NCI-H1417 treated with DMSO at 0.1 percent for 48 hours (cell line): ENCODE measurements at regions not wholly inside any gene's neighbourhood (a gene's known extent, or its start where the extent isn't known, plus 50 kb on each side); places are given as distances from the start of the nearest gene placed in this dataset.
"Not testable (repeated sequence)": the region's sequence is repeated elsewhere in the genome, so short reads cannot be mapped to it uniquely, and the experiment has no call there.

ENCODE experiments used
- DNase-seq: peaks from one replicate; lab custom pipeline; 2025; lab: John Stamatoyannopoulos, UW

GRCh38 chr4:74505355-74505978 is 60.5 kb downstream of the AREG start:
- DNase-seq, result not testable (repeated sequence)

DNA sequence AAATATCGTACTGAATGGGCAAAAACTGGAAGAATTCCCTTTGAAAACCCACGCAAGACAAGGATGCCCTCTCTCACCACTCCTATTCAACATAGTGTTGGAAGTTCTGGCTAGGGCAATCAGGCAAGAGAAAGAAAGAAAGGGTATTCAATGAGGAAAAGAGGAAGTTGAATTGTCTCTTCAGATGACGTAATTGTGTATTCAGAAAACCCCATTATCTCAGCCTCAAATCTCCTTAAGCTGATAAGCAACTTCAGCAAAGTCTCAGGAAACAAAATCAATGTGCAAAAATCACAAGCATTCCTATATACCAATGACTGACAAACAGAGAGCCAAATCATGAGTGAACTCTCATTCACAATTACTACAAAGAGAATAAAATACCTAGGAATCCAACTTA is 64.4 kb downstream of the AREG start:
- DNase-seq, result not testable (repeated sequence)

GRCh38 chr4:74516303-74516702 is 71.4 kb downstream of the AREG start:
- no peak for DNase-seq

DNA sequence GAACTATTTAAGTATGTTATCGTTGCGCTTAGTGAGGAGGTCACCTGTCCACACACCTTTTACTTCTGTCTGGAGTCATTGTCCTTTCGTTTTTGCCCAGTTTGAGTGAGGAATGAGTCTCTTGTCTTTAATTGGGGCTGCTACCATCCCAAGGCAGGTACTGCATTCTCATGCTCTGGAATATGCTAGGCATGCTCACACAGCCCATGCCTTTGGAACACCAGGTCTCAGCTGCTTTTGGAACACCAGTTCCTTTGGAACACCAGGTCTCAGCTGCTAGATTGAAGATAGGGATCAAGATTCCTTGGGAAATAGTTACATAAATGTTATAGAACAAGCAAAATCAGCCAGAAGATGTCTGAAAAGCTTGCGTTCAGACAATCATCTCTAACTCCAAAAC is 73.1 kb downstream of the AREG start:
- no peak for DNase-seq

- no peak for DNase-seq
These were observed 77.5 kb downstream of the AREG start for GRCh38 chr4:74522251-74522991.

GRCh38 chr4:74523096-74523495 is 78.2 kb downstream of the AREG start:
- no peak for DNase-seq

DNA sequence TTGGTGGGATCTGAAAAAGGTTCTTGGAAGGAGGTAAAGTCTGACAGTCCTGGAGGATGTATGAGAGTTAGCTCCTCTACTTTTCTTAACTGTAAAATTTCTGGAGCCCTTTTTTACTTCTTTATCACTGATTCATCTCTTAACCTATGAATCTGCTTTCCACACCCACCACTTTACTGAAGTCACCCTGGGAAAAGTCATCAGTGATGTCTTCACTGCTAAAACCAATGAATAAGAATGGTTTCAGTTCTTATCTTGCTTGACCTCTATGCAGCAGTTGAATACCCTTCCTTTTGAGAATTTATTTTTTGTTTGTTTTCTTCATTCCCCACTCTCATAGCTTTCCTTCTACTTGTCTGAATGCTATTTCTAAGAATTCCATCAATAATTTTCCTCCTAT is 80.0 kb downstream of the AREG start:
- no peak for DNase-seq

- no peak for DNase-seq
These were observed 82.1 kb downstream of the AREG start for GRCh38 chr4:74527049-74527448.

DNA sequence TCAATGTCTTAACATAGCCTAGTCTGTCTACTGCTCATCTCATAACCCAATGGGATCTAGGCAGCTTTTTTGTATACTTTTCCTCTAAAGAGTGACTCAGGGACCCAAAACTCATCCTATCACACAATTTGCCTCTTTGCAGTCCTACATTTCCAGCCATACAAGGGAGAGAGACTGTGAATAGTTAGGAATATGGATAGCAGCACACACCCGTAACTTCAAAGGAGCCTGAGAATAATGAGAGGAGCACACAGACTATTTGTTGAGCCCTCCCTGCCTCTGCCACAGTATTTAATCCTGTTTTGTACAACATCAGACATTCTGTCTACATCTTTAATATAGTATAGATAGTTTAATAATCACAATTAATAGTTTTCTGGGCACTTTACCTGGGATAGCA is 83.2 kb downstream of the AREG start:
- no peak for DNase-seq

- no peak for DNase-seq
These were observed 84.5 kb downstream of the AREG start for GRCh38 chr4:74529284-74530041.

DNA sequence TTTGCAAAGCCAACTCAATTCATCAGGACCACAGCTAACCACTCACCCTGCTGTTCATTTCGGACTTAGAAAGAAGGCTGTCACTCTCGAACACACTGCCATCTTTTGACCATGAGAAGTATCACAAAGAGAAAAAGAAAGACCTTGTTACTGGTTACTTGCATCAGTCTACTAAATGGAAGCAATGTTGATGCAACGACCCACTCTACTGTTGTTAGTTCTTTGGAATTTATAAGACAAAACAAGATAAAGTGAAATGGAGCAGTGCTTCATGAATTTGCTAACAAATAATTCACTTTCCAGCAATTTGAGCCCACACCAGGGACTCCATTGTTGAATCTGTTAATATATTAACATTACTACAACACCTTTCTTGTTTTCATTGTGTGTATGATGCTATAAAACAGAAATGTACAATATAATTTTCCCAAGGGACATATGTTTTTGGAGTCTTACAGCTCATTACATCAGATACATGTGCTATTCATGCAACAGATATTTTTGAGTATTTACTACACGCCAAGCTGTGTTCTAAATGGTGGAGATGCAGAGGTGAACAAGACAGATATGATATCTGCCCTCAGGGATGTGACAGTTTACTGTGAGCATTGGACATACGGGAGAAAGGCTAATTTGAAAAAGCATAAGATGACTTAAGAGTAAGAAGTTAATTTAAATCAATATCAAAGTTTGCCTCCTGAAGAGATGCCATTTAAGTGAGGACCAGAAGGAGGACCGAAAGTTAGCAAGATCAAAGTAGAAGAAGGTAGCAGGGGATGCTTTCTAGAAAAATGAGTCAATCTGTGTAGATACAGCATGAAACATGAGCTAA is 87.2 kb downstream of the AREG start:
- no peak for DNase-seq

DNA sequence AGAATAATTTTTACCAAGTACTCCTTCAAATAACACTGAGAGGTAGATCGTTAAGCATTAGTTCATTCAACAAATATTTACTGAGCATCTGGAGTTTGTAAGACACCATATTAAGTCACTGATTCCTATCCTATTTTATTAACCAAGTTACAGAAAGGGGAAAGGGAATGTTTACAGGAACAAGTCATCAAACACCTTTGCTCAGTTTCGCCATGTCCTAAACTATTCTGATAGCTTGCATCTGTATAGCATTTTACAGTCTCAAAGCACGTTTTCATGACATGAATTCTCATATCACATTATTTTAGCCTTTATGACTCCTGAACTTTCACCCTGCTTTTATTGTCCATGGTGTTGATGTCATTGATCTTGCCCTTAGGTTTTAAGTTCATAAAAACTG is 89.2 kb downstream of the AREG start:
- no peak for DNase-seq

DNA sequence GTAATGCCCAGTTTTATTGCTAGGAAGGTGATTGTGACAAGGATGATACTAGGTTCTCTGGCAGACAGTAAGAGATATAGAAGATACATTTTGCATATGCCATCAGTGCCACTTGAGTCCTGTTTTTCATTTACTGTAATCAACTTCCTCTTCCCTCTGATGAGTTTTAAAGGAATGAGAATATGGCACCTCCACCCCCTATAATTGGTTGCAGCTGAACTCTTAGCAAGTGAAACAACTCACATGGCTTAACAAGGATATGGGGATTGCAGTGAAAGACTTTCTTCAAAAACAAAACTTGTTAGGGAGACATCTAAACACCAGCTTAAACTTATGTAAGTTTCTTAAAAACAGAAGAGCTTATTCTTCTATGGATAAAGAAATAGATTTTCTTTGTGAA is 90.0 kb downstream of the AREG start:
- DNase-seq, result no peak

GRCh38 chr4:74535512-74535911 is 90.6 kb downstream of the AREG start:
- no peak for DNase-seq

DNA sequence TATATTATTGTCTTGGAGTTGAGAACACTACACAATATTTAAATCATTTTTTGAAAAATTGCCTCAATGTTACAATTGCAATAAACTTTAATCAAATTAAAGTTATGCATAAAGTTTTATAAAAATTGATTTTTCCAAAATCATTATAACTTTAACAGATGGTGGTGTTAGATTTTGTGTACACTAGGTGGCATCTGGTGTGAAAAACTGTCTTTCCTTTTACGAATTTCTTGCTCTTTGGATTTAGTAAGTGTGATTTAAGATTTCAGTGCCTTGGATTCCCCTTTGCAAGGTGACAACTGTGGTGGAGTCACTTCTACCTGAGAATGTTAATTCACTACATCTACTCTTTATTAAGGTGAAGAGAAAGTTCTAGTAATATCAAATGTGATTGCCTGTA is 91.6 kb downstream of the AREG start:
- no peak for DNase-seq

DNA sequence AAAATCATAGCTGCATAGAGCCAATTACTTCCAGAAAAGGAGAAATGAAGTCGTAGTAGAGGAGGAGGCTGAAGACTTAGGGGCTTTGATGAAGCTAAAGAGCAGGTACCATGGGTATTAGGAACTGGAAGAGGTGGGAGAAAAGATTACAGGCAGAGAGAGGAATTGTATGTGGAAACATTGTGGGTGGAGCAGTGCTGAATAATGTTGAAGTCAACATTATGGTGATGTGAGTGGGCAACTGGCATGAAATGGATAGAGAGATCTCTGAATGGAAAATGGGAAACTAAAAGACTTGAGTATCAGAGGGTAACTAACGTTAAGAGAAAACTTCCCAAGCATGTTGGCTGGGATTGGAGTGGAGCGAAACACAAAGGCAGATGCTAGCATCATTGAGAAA is 92.5 kb downstream of the AREG start:
- DNase-seq, result no peak

GRCh38 chr4:74539044-74539790 is 94.3 kb downstream of the AREG start:
- DNase-seq, result no peak

GRCh38 chr4:74540193-74540592 is 95.3 kb downstream of the AREG start:
- no peak for DNase-seq

DNA sequence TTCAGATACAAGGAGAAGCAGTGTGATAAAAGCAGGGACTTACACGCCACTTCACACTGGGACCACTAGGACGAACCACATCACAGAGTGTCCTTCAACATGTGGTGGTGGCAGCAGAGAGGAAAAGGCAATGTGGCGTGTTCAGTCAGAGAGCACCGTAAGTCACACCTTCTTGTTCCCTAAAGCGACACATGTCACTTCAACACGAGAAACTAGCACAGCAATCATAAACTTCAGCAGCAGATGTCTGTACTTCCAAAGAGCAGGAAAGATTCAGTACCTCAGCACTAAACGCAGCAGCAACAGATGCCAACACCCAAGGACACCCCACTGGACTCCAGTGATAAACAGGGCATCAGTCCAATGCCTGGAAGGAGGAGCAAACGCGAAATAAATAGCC is 96.7 kb downstream of the AREG start:
- DNase-seq, result no peak

GRCh38 chr4:74543231-74543781 is 98.4 kb downstream of the AREG start:
- DNase-seq, result no peak

- DNase-seq, result no peak
These were observed 99.0 kb downstream of the AREG start for GRCh38 chr4:74543983-74544382.
